NB4 (cell line): ENCODE measurements at regions not wholly inside any gene's neighbourhood (a gene's known extent, or its start where the extent isn't known, plus 50 kb on each side); places are given as distances from the start of the nearest gene placed in this dataset.

ENCODE experiments used
- MYC ChIP-seq: IDR thresholded peaks from 2 replicates; pipeline ENCODE4 v1.6.1; 2011; ENCODE audit warnings: low read depth, low read length
- POLR2A ChIP-seq: IDR thresholded peaks from 2 replicates; pipeline ENCODE4 v1.6.1; 2011; ENCODE audit warnings: mild to moderate bottlenecking; ENCODE audit not compliant: insufficient read length; ENCODE audit errors: extremely low read depth
- TF ChIP-seq, protein P1 (sequence below): IDR thresholded peaks from one replicate; pipeline ENCODE4 v1.5.1; 2012; ENCODE audit warnings: low read depth, low read length
- TF ChIP-seq, protein P2 (sequence below): IDR thresholded peaks from 2 replicates; pipeline ENCODE4 v1.6.1; 2011; ENCODE audit warnings: low read depth, low read length

DNA sequence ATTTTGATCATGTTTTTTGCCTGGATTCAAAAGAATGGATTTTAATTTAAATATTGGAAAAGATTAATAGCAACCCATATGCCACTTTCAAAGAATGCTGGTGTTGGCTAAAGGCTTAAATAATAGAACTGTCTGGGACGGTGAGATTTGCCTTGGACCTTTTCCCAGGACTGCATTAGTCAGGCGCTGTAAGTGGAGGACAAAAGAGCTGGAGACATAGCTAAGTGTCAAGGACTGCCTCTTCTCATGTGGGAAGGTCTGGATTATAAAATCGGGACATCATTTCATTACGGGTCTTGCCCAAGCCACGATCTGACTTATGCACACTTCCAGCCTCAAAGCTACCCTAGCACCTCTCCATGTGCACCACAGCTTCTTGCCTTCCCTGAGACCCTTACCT is 458.5 kb upstream of the DEPDC1 start:
- TF ChIP-seq, protein P1, sequence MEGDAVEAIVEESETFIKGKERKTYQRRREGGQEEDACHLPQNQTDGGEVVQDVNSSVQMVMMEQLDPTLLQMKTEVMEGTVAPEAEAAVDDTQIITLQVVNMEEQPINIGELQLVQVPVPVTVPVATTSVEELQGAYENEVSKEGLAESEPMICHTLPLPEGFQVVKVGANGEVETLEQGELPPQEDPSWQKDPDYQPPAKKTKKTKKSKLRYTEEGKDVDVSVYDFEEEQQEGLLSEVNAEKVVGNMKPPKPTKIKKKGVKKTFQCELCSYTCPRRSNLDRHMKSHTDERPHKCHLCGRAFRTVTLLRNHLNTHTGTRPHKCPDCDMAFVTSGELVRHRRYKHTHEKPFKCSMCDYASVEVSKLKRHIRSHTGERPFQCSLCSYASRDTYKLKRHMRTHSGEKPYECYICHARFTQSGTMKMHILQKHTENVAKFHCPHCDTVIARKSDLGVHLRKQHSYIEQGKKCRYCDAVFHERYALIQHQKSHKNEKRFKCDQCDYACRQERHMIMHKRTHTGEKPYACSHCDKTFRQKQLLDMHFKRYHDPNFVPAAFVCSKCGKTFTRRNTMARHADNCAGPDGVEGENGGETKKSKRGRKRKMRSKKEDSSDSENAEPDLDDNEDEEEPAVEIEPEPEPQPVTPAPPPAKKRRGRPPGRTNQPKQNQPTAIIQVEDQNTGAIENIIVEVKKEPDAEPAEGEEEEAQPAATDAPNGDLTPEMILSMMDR: no peak
- TF ChIP-seq POLR2A (no peak), MYC (no peak)
- TF ChIP-seq, protein P2, sequence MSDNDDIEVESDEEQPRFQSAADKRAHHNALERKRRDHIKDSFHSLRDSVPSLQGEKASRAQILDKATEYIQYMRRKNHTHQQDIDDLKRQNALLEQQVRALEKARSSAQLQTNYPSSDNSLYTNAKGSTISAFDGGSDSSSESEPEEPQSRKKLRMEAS: no peak
